ENCODE measurements at regions not wholly inside any gene's neighbourhood (a gene's known extent, or its start where the extent isn't known, plus 50 kb on each side); places are given as distances from the start of the nearest gene placed in this dataset.

DNA sequence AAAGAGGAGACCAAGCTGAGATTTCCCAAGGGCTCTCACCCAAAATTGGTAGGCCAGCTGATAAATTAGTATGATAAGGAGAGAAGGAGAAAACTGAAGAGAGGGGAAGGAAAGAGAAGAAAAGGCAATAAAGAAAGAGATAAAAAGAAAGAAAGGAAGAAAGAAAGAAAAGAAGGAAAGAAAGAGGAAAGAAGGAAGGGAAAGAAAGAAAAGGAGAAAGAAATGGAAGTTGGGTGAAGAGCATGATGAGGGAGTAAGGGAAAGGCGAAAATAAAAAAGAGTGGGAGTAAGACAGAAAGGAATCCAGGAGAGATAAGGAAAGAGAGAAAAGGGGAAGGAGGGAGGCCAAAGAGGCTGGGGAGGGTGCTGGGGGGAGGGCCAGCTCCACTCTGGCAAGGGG lies 95.4 kb downstream of the MRM1 start:
- DNase-seq = no peak

DNA sequence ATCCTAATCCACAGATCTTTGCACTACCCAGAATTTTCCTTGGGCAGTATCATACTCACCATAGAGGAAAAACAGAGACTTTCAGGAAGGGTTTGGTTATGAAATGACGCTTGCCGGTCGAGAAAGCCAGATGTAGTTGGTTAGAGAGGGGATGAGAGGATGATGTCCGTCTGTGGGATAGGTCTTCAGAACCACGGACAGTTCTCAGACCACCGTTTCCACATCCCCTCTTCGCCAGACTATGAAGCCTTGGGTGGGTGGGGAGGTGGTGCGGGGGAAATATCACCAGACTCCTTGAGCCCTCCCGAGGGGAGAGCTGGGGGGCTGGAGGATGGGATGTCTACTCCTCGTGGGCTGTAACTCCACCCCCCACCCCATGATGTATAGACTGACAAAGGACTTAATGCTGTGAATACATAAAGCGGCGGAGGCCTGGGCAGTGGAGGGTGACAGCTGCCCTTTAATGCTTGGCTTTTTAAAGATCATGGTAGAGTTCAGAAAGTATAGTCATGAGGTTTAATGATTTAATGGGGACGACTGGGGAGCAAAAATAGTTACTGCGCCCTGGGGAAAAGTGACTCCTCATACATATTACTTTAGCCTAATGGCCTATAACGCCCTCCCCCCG lies 96.6 kb downstream of the MRM1 start:
- peak in 1 of 3 experiments; percentile 13 for DNase-seq

DNA sequence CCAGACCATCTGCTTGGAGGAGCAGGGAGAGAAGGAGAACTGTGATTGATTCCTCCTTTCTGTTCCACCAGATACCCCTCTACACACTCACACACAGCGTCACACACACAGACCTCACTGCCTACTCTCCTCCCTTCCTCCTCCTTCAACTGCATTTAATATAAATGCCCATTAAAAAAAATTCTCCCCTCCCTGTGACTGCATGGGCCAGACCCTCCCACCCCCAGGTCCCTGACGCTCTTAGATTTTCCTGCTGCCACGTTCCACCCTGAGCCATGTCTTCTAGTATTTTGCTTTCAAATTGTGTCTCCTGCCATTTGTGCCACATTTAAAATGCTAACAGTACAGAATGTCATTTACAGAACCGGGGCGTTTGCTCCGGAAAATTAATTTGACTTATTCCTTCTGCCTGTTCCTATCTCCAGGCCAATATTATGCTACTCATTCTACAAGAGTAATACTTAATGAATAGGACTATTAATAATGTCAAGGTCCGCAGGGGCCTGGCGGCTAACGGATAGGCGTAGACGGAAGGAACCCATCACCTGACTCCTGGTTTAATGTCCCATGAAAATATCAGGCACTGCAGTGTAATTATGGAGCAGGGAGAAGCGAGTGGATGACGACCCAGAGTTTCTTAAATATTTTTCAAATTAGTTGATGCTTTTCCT lies 100.2 kb downstream of the MRM1 start:
- peak in 1 of 3 experiments; percentile 30 for DNase-seq

DNA sequence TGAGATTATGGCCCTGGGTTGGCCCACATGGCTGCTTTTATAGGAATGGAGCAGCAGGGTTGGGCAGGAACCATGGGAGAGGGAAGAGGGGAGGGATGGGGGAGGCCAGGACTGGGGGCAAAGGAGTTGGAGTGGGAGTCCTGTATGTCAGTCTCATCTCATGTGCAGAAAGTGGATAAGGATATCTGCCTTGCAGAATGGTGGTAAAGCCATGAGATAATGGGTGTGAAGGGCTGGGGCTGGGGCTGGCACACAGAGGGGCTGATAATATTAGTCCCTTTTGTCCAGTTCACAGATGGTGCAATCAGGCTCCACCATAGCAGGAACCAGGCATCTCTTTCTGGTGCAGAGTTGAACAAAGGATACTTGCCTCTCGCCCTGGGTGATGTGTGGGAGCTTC lies 101.3 kb downstream of the MRM1 start:
- no peak for DNase-seq

DNA sequence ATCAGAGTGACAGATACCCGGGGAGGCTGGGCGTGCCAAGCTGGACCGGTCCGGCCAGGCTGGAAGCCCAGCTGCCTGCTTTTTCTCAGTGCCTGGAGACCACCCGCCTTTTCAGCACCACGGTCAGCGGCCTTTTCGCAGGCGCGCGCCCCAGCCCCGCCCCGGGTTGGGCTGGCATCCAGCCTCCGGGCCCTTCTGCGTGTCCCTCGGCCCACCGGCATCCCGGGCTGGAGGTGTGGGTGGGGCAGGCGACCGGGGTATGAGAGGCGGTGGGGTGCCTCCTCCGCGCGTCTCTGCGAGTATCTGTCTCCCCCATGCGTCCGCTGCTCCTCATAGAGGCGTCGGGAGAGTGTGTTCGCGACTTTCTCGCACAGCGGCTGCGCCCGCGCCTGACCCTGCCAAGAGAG lies 102.5 kb downstream of the MRM1 start:
- DNase-seq = no peak

DNA sequence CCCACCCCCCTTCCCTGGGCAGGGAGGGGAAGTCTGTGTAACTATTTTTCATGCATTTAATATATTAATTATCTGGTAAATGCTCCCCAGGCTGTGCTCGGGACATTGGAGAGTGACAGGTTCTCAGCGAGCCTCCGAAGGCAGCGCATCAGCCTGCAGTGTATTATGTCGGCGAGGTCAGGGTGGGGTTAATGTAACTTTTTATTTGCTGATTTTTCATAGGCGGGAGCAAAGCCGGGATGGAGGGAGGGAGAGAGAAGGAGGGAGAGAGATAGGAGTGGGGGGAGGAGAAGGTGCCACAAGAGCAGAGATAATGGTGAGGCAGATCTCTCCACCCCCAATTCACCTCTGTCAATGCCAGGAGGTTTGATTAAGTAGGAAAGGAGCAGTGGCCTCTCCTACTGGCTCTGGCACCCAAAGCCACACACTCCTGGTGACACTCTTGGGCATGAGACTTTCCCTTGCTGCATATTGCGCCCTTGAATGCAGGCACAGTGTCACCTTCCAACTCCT lies 104.0 kb downstream of the MRM1 start:
- DNase-seq = peak in 1 of 3 experiments; percentile 48

DNA sequence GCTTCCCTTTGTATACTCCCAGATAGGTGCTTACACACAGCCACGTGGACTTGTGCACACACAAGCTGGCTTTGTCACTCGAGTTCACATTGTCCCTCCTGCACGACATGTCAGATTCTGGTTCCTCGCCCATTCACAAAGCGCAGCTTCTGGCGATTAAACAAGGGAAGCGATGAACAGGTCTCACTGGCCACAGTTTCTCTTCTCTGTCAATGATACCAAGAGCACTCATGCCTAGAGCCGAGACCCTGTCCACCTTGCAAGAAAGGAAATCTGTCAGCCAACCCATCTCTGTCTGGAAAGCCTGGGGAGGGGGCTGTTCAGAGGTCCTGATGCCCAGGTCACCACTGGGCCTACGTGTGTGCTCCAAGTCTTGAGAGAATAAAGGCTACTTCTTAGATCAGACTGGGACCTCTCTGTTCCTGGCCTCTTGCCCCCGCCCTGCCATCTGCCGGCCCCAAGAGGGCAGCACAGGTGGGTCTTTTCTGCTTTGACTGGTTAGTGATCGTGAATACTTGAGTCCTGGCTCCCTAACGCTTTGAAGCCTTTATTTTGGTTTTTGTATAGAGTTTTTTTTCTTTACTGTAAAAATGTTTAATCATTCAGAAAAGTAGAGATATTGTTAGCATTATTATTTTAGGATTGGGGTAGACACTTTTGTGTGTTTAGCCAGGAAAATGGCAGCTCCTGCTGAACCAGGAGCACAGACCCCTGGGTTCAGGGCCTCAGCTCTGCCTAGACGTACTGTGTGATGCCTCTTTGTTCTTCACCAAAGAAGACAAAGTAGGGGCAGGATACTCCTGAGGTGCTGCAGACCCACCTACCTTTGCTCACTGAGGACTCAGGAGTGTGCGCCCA lies 104.7 kb downstream of the MRM1 start:
- peak; percentile 41 to 79 (median 47) for DNase-seq

DNA sequence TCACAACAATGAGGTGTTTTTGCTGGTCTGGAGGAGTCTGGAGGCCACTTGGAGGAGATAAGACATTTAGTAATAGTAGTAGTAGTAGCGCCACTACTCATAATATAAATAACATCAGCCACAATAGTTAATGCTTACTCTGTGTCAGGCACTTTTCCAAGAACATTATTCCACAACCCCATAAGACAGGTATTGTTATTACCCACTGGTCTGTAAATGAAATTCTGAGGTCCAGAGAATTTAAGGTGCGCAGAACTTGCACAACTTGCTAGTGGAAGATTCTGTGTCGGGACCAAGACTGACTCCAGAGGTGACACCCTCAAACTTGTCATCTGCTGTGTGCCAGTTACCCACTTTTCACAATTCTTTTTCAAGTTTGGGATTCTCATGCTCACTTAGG lies 106.5 kb downstream of the MRM1 start:
- no peak for DNase-seq

DNA sequence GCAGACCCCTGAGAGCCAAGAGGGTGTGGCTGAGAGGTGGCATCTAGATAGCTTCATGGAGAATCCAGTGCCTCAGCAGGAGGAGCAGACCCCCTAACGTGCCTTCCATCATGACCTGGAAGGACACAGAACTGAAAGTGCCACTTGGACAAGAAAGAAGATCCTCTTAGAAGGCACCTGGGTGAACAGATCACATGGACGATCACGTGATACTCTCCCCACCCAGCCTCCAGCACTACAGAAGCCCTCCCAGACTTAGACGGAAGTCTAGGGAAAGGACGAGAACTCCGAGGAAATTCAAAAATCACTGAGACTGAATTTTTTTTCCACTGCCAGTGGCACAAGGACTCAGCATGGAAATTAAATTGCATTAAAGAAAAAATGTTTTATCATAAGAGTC lies 113.4 kb downstream of the MRM1 start:
- no peak for DNase-seq

DNA sequence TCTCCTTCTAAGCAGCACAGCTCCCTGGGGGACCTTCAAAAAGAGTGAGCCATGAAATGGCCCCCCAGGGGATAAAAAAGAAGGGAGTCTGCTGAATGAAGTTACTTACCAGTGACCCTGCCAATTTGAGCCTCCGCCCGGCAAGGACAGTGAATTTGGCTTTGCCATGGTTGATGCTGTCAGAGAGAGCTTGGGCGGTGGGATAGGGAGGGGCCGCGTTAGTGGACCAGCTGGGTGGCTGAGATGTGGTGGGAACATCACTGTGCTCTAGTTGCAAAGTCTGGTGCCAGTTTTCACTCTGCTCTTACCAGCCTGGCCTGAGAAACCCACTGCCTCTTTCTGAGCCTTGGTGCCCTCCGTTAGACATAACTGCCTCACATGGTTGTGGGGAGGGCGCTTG lies 114.6 kb downstream of the MRM1 start:
- no peak for DNase-seq

DNA sequence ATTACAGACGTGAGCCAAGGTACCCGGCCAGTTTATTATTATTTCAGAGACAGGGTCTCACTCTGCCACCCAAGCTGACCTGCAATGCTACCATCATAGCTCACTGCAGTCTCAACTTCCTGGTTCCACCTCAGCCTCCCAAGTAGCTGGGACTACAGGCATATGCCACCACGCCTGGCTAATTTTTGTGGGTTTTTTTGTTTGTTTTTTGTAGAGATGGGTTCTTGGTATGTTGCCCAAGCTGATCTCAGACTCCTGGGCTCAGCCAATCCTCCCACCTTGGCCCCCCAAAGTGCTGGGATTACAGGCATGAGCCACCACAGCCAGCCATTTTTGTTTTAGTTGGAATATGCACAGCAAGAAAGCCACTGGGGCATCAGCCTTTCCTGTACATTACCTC lies 115.7 kb downstream of the MRM1 start:
- no peak for DNase-seq

DNA sequence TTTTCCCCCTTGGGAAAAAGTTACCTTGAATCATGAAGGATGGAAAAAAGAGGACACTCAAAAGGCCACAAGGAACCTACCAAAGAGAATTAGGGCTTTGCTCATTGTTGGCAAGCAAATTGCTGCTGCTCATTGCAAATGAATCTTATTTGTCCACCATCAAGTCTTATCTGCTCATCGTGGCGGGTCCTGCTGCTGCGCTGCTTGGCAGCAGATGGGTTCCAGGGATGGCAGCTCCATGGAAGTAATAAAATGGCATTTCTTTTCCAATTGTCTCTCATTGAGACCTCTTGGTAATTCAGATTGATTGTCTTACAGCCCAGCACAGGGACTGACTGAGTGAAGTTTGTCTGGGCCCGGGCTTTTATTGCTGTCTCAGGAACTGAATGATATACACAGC lies 118.7 kb downstream of the MRM1 start:
- no peak for DNase-seq

DNA sequence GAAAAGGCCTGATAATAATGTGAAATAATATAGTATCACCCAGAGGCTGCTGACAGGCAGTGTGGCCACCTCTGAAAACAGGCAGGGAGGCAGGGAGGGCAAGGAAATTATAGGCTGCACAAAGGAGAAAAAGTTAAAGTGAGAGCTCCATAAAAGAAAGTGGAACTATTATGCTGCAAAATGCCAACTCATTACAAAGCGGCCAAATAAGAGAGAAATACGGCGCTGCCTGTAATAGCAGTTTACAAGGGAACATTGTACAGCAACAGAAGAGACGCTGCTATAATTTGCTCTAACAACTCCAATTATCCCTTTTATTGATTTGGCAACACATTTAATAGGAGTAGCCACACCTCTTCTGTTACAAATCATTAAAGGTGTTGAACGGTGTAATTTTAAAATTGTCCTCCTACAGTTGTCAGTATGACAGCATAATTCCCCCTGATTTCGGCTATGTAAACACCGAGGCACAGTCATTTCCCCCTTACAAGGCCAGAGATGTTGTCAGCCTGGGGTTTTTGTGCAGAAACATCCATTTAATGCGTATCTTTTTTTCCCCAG lies 120.3 kb downstream of the MRM1 start:
- DNase-seq = peak in 2 of 3 experiments; percentile 93 to 99

DNA sequence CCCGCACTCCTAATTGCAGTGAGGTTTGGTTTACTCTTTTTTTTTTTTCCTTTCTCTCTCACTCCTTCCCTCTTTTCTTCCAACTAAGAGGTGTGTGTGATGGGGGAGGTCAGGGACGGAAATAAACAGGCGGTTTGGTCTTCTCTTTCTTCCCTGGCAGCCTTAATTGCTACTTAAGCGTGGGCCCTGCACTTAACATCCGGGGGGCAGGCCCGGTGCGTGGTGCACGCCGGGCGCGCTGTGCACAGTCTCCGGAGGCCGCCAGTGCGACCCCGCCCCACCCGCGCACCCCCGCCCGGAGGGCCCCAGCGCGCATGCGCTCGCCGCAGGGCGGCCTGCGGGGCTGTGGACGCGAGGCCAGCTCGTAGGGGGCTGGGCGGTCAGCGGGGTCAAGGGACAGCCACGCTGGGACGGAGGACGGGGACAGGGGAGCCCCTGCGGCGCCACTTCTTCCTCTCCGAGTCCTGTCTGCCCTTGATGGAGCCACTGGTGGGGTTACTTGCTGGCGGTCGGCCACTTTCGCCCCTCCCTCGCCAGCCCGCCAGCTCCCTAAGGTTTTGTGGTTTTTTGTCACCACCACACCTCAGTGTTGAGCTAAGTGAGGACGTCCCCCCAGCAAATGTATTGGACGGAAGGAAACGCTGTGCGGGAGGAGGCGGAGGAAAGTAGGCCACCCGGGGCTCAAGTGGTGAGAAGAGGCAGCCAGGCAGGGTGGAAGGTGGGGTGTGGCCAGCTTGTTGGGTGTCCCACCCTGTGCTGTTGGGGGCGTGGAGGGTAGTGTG lies 120.9 kb downstream of the MRM1 start:
- DNase-seq = peak; percentile 82 to 99 (median 93)

DNA sequence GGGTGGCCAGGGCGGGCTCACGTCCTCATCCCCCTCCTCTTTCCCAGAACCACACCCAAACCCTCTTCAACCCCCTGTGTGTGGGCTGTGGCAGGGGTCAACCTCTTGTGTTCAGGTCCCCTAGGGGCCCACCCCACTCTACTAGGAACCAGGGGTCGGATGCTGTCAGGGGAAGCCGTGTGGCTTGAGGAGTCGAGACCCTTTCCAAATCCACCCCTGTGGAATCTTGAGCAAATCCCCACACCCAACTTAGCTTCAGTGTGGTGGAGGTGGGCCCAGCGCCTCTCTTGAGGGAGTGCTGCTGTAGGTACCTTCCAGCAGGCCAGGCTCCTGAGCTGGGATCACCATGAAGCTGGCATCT lies 121.5 kb downstream of the MRM1 start:
- DNase-seq = no peak

DNA sequence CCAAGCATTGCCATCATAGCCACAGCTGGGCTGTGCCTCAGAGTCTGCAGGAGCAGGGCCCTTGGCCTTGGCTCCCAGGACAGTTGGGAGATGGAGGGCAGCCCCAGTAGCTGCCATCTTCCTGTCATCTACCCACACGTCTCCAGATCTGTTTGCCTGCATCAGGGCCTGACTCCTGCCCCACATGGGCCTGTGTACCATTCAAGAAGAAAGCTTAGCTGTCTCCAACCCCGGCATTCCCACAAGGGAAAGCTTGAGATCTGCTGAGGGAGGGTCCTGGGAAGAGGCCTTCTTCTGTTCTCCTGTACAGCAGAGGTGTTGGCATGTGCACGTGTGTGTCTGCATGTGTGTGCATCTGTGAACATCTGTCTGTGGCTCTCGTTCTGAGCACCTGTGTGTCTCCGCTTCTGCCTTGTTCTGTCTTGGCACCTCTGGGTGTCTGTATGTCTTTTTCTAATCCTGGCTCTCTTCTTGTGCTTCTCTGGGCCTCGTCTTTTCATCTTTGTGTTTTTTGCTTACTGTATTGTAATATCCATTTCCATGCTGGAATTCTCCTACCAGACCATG lies 122.2 kb downstream of the MRM1 start:
- no peak for DNase-seq

DNA sequence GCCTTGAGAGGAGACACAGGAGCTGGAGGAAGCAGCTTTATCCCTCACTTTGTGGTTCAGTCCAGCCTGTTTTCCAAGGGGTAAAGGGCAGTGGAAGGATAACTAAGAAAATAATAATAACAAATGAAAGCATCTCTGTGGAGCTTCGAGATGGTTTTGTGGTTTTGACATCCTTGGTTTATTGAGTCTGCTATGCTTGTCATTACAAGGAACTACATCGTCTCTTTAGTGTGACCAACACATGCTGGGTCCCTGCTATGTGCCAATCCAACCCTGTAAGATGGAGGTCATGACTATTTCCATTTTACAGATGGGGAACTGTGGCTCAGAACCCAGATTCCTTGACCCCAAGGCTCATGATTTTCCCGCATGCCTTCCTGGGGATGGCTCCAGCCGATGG lies 124.8 kb downstream of the MRM1 start:
- no peak for DNase-seq

DNA sequence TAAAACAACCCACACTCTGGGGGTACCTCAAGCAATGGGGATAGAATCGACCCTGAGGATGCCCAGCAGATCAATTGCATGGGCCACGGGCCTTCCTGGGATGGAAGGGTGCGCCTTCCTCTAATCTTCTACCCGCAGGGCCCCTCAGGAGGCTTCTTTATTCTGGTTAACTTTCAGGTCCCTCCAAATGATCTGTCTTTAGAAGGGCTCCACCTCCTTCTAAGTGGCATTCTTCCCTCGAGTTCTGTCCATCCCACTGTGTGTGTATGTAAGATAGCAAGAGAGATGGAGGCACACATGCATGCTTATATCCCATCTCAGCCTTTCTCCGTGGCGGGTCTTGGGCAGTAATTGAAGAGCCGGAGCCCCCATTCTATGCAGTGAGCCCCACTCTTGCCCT lies 125.7 kb downstream of the MRM1 start:
- no peak for DNase-seq

DNA sequence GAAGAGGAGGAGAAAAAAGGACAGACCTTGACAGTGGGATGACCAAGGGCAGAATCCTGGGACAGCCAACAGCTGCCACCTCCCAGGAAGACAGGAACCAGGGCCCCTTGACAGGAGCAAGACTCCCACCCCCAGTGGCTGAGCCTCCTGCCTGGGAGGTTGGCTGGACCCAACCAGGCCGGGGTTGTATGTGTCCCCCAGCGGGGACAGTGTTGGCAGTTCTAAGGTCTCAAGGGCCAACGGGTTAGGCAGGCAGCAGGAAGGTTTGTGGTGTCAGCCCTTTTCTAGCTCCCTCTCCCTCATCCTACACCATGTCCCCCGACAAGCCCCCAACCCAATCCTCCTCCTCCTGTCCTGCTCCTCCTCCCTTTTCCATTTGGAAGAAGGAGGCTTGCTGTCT lies 126.2 kb downstream of the MRM1 start:
- no peak for DNase-seq

DNA sequence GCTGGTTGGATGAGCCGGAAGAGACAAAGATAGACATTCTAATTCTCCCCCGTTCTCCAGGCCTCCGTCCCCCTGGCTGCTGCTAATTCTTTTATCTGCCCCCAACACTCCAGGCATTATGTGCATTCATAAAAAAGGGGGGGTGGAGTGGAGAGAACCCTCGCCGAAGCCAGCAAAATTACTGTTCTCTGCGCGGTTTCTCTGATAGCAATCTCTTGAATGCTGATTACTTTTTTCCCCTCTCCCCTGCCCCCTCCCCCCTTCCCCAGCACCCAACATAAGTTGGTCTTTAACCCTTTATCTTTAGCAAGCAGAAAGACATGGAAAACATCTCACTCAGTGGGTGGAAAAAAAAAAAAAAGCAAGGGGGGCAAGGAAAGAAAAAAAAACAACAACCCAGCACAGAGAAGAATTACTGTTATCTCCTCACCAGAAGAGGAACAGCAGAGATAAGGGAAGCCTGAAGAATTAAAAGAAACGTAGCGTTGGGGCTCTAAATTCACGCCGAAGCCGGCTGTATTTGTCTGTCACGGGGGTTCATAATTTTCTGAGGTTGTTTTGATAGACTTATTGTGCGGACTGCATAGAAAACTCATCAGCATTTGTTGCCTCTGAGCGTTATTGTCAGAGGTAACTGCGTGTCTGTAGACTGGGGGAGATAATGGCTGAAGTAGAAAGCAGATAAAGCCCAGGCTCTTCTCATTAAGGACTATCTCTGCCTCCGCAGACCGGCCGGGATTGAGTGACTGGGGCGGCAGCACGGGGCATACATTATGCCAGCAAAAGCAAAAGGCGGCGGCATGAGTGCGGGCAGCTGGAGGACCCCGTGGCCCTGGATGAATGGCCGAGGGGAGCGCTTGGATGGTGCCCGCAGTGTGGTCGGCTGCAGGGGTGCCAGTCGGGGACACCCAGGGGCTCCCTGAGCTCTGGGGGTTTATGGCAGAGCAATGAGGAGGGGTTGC lies 126.9 kb downstream of the MRM1 start:
- DNase-seq = peak in 1 of 3 experiments; percentile 11

Data from NCI-H1417 (cell line).